Mucosa of descending colon (tissue), 3 donors: ENCODE measurements at regions not wholly inside any gene's neighbourhood (a gene's known extent, or its start where the extent isn't known, plus 50 kb on each side); places are given as distances from the start of the nearest gene placed in this dataset.

Experiments used
- ATAC-seq: fragments of 200-7000 bp; cut with Tn5 transposase; one replicate; pipeline ENCODE4 v1.9.1; 2020; ENCODE audit warnings: mild to moderate bottlenecking, moderate library complexity
- DNase-seq, 3 donors: peaks; one replicate each; pipeline ENCODE4 v3.0.0-alpha.2; 2020
- H3K36me3 ChIP-seq: fragments of 200-600 bp; one replicate; pipeline ENCODE4 v1.8.0; 2021; ENCODE audit warnings: low read depth, mild to moderate bottlenecking
- H3K4me1 ChIP-seq: fragments of 200-600 bp; one replicate; pipeline ENCODE4 v1.8.0; 2021; ENCODE audit warnings: low read depth, mild to moderate bottlenecking
- H3K4me3 ChIP-seq: fragments of 200-600 bp; one replicate; pipeline ENCODE4 v1.8.0; 2021; ENCODE audit warnings: mild to moderate bottlenecking
- H3K9me3 ChIP-seq: fragments of 200-600 bp; one replicate; pipeline ENCODE4 v1.8.0; 2021; ENCODE audit warnings: mild to moderate bottlenecking
- intact Hi-C, 2 donors: fragments of 100-400 bp; cut with DNase I in 1 of 2; cut with micrococcal nuclease in 1 of 2; formaldehyde crosslinking; loops; one replicate each; pipeline versions ENCODE4 v1.11.0 to v1.11.1; 2022; cut with DNase I, micrococcal nuclease
- TF ChIP-seq, protein P1 (sequence below): fragments of 200-600 bp; IDR thresholded peaks from one replicate; pipeline ENCODE4 v1.8.0; 2022; ENCODE audit warnings: antibody characterized with exemption, mild to moderate bottlenecking
- donor health status: DM: no; HTN: no; CAD: no; lungs with moderate emphysema.
- donor health status: DM: no; HTN: no; CAD: no.
- donor health status: DM: no; HTN: yes; CAD: no.

DNA sequence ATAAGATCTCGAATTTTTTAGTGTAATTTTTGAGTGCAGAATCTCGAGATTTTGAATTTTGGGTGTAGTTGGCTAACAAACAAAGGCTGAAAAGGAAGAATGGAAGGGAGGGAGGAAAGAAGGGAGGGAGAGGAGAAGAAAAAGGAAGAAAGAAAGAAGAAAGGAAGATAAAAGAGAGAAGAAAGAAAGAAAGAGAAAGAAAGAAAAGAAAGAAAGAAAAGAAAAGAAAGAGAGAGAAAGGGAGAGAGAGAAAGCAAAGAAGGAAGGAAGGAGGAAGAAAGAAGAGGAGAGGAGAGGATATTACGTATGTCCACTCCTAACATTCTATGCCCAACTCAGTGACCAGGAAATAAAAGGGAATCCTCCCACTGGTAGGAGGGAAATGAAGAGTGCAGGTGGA lies 169.6 kb downstream of the TBXT start:
- Histone ChIP-seq H3K4me3 (no peak overlapping the region), H3K4me1 (no peaks in the 10 kb centered on the region), H3K9me3 (no peaks in the 10 kb centered on the region), H3K36me3 (no peaks in the 10 kb centered on the region)
- DNase-seq, result no peak
- intact Hi-C loops, result no loop called here
- TF ChIP-seq, protein P1, sequence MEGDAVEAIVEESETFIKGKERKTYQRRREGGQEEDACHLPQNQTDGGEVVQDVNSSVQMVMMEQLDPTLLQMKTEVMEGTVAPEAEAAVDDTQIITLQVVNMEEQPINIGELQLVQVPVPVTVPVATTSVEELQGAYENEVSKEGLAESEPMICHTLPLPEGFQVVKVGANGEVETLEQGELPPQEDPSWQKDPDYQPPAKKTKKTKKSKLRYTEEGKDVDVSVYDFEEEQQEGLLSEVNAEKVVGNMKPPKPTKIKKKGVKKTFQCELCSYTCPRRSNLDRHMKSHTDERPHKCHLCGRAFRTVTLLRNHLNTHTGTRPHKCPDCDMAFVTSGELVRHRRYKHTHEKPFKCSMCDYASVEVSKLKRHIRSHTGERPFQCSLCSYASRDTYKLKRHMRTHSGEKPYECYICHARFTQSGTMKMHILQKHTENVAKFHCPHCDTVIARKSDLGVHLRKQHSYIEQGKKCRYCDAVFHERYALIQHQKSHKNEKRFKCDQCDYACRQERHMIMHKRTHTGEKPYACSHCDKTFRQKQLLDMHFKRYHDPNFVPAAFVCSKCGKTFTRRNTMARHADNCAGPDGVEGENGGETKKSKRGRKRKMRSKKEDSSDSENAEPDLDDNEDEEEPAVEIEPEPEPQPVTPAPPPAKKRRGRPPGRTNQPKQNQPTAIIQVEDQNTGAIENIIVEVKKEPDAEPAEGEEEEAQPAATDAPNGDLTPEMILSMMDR, result no peak
- ATAC-seq, result no peak

DNA sequence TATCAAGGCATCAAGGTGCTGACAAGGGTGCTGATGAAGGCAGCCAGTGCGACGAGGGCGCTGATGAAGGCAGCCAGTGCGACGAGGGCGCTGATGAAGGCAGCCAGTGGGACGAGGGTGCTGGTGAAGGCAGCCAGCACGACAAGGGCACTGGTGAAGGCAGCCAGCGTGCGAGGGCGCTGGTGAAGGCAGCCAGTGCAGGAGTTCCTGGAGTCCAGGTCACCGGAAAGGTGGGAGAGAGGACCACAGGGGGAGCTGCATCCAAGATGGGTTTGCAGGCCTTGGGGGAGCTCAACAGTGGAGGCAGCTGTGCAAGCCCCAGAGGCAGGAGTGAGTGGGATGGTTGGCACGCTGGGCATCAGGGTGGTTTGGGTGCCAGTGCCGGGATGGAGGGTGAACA lies 176.3 kb downstream of the TBXT start:
- no peaks in the 10 kb centered on the region for H3K9me3 ChIP-seq
- no peak overlapping the region for H3K4me3 ChIP-seq
- TF ChIP-seq, protein P1, result no peak
- DNase-seq (no peak), ATAC-seq (no peak)
- H3K4me1 ChIP-seq, result no peaks in the 10 kb centered on the region
- intact Hi-C loops, result no loop called here
- no peaks in the 10 kb centered on the region for H3K36me3 ChIP-seq

GRCh38 chr6:165990216-165990615 lies 177.4 kb downstream of the TBXT start:
- ATAC-seq (no peak), DNase-seq (no peak)
- intact Hi-C loops, result no loop called here
- Histone ChIP-seq H3K4me1 (no peaks in the 10 kb centered on the region), H3K36me3 (no peaks in the 10 kb centered on the region), H3K9me3 (no peaks in the 10 kb centered on the region), H3K4me3 (no peak overlapping the region)
- TF ChIP-seq, protein P1, result no peak

DNA sequence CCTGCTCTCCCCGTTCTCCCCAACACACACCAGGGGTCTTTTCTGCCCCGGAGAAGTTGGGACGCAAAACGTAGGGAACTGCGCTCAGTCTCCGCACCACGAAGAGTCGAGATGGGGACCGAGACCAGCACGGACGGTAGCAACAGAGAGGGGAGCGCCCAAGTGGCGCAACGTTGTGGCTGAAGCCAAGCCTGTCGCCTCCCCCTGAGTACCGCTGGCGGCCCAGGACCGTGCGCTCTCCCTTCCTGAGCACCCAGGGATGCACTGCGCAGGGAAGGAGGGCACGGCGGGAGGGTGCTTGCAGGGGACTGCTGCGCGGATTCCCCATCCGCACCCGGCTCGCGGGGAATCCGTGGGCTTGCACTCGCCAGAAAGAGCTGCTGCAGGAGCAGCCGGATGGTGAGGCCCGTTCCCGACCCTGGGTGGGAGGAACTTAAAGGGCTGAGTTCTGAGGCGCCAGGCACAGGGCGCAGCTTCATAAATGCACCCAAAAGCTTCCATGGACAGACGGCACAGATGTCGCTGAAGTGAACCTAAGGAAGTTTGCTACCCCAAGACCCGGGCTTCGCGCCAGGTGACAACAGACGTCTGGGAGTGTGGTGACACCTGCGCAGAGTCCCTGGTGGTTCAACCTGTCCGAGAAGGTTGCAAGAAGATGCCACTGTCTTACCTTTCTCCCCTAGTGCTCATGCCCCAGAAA lies 178.7 kb downstream of the TBXT start:
- TF ChIP-seq, protein P1, result no peak
- DNase-seq, result no peak

DNA sequence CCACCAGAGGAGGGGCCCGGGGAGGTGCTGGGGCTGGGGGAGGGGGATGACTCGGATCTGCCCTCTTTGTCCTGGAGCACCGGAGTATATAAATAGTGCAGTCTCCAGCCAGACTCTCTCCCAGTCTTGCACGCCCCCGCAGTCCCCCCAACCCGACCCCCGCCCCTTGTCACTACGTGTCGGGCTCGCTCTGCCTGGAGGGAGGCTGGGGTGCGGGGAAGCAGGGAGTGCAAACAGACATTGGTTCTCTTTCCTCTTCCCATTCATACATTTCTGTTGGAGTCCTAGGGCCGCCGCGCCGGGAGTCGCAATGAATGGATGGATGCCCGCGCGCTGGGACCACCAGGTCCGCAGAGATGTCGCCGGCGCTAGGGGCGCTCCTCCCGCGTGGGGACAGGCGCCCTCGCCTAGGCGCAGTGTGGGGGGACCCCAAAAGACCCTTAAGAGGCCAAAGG lies 179.3 kb downstream of the TBXT start:
- H3K4me3 ChIP-seq, result no peak overlapping the region
- TF ChIP-seq, protein P1, result no peak
- intact Hi-C loops, result no loop called here

More for the DNA sequence above, 178.7 kb downstream of the TBXT start:
- peak; percentile 13 for ATAC-seq
- H3K9me3 ChIP-seq, result no peaks in the 10 kb centered on the region
- intact Hi-C loops, result no loop called here
- H3K4me1 ChIP-seq, result no peaks in the 10 kb centered on the region
- H3K36me3 ChIP-seq, result no peaks in the 10 kb centered on the region
- no peak overlapping the region for H3K4me3 ChIP-seq

More for the DNA sequence above, 179.3 kb downstream of the TBXT start:
- no peaks in the 10 kb centered on the region for H3K4me1 ChIP-seq
- DNase-seq (no peak), ATAC-seq (no peak)
- no peaks in the 10 kb centered on the region for H3K36me3 ChIP-seq
- H3K9me3 ChIP-seq, result no peaks in the 10 kb centered on the region
